Fibroblast of peridontal ligament (primary cell): ENCODE measurements at regions not wholly inside any gene's neighbourhood (a gene's known extent, or its start where the extent isn't known, plus 50 kb on each side); places are given as distances from the start of the nearest gene placed in this dataset.
"Not testable (repeated sequence)": the region's sequence is repeated elsewhere in the genome, so short reads cannot be mapped to it uniquely, and the experiment has no call there.

Experiments
- DNase-seq: peaks from one replicate; pipeline ENCODE4 v3.0.0-alpha.2; 2010; ENCODE audit errors: extremely low read depth

DNA sequence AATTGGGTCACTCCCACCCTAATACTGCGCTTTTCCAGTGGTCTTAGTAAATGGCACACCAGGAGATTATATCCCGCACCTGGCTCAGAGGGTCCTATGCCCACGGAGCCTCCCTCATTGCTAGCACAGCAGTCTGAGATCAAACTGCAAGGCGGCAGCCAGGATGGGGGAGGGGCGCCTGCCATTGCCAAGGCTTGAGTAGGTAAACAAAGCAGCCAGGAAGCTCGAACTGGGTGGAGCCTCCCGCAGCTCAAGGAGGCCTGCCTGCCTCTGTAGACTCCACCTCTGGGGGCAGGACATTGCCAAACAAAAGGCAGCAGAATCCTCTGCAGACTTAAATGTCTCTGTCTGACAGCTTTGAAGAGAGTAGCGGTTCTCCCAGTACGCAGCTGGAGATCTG lies 52.4 kb upstream of the PMPCB start:
- not testable (repeated sequence) for DNase-seq

DNA sequence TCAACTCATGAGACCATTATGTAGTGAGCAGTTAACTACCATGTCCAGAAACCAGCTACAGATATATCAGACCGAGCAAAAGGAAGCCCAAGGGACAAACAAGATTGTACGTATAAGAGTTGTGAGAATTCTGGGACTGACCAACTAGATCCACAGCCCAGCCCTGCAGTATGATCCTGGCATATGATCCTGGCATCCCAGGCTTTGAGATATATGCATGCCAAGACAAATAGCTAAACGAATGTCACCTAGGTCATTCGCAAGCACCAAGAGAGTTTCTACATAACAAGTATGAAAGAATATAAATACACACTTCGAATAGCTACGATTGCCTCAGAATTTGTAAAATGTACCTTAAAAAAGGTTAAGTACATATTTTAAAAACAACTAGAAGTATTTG lies 56.4 kb upstream of the PMPCB start:
- peak; percentile 1 for DNase-seq

DNA sequence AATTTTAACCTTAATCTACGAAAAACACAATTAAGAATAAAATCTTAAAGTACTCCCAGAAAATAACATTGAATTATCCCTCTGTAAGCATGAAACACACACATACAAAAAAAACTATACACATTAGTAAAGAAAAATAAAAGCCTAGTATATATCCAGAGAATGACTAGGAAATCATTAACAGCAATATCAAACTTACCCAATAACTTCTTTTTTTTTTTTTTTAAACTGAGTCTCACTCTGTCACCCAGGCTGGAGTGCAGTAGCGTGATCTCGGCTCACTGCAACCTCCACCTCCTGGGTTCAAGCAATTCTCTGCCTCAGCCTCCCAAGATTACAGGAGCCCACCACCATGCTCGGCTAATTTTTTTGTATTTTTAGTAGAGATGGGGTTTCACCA lies 61.4 kb upstream of the PMPCB start:
- not testable (repeated sequence) for DNase-seq

- not testable (repeated sequence) for DNase-seq
Observed at GRCh38 chr7:103234877-103235276, 62.4 kb upstream of the PMPCB start.

DNA sequence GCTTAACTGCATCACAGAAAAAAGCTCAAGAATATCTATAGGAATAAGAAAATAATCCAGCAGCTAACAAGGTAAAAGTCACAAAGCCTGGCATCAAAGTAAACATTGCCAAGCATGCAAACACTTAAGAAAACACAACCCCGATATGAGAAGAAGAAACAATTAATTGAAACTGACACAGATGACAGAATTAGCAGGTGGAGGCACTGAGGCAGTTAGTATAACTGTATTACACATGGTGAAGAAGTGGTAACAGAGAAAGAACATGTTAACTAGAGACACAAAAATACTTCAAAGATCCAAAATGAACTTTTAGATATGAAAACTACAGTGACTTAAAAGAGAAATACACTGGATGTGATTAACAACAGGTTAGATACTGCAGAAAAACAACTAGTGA lies 69.4 kb upstream of the PMPCB start:
- not testable (repeated sequence) for DNase-seq

DNA sequence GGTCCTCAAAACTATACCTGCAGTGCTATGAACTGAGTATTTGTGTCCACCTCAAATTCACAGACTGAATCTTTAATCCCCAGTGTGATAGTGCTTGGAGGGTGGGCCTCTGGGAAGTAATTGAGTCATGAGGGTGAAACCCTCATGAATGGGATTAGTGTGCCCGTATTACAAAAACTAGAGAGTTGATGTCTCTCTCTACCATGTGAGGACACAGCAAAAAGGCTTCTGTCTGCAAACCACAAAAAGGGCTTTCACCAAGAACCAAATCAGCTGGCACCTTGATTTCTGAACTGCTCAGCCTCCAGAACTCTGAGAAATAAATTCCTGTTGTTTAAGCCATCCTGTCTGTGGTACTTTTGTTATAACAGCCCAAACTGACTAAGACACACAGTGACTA lies 71.4 kb upstream of the PMPCB start:
- DNase-seq = not testable (repeated sequence)

GRCh38 chr7:103223065-103223464 lies 74.2 kb upstream of the NAPEPLD start:
- DNase-seq = not testable (repeated sequence)

DNA sequence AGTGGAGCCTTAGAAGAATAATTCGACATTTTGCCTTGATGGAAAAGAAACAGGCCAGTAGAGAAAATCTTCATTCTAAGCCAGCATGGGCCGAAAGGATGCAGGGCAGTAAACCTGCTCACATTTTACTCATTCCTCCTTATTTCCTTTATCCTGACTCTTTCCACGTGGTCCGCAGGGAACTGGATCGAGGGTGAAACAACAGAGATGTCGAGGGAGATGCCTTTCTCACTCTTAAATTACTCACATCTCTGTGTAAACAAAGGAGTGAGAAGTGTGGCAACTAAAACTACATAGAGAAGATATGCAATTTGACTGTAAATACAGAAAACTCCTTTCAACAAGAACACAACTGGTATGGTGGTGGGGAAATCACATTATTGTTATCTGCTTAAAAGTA lies 62.1 kb upstream of the NAPEPLD start:
- not testable (repeated sequence) for DNase-seq

DNA sequence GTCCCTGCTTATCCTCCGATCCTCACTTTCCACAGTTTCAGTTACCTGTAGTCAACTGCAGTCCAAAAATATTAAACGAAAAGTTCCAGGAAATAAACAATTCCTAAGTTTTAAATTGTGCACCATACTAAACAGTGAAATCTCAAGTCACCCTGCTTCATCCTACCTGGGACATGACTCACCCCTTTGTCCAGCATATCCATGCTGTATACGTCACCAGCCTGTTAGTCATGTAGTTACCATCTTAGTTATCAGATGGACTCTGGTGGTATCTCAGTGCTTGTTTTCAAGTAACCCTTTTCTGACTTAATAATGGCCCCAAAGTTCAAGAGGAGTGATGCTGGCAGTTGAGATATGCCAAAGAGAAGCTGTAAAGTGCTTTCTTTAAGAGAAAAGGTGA lies 50.3 kb upstream of the NAPEPLD start:
- DNase-seq = not testable (repeated sequence)
